ENCODE measurements at regions not wholly inside any gene's neighbourhood (a gene's known extent, or its start where the extent isn't known, plus 50 kb on each side); places are given as distances from the start of the nearest gene placed in this dataset.

- Histone ChIP-seq H3K9me3 (ENCODE audit: control insufficient read depth in 2 of 3, insufficient read depth in 1 of 3, low read length in 3 of 3) (no peaks in the 10 kb centered on the region), H3K9ac (ENCODE audit: low read length in 3 of 3) (no peak overlapping the region), H3K4me3 (ENCODE audit: low read length in 3 of 3) (no peak overlapping the region), H3K36me3 (ENCODE audit: control insufficient read depth in 2 of 3, insufficient read depth in 3 of 3, low read length in 3 of 3) (no peaks in the 10 kb centered on the region), H3K27me3 (ENCODE audit: control insufficient read depth, insufficient read depth, low read length) (no peaks in the 10 kb centered on the region), H3K4me1 (ENCODE audit: control insufficient read depth in 2 of 3, insufficient read depth in 2 of 3, low read depth in 1 of 3, low read length in 3 of 3) (no peaks in the 10 kb centered on the region), H3K27ac (ENCODE audit: low read depth in 2 of 2, low read length in 2 of 2) (no peak overlapping the region)
- no peak for TF ChIP-seq CTCF (IDR thresholded peaks at IDR 0.05; ENCODE audit: borderline replicate concordance, extremely low read depth, insufficient read depth)
- FAIRE-seq (no peak), DNase-seq (no peak)
- intact Hi-C loops (cut with DNase I): no loop called here
Observed at GRCh38 chr2:176612736-176613135, 343.5 kb downstream of the MTX2 start.

GRCh38 chr2:176613323-176613987, 344.2 kb downstream of the MTX2 start:
- intact Hi-C loops (cut with DNase I): no loop called here
- H3K27me3 ChIP-seq (ENCODE audit: control insufficient read depth, insufficient read depth, low read length): no peaks in the 10 kb centered on the region
- FAIRE-seq (no peak), DNase-seq (peak in 1 of 5 donors; percentile 50)
- no peak overlapping the region for H3K9ac ChIP-seq (ENCODE audit: low read length in 3 of 3)
- no peak for TF ChIP-seq CTCF (IDR thresholded peaks at IDR 0.05; ENCODE audit: borderline replicate concordance, extremely low read depth, insufficient read depth)
- H3K4me1 ChIP-seq (ENCODE audit: control insufficient read depth in 2 of 3, insufficient read depth in 2 of 3, low read depth in 1 of 3, low read length in 3 of 3): no peaks in the 10 kb centered on the region
- H3K36me3 ChIP-seq (ENCODE audit: control insufficient read depth in 2 of 3, insufficient read depth in 3 of 3, low read length in 3 of 3): no peaks in the 10 kb centered on the region
- H3K9me3 ChIP-seq (ENCODE audit: control insufficient read depth in 2 of 3, insufficient read depth in 1 of 3, low read length in 3 of 3): no peaks in the 10 kb centered on the region
- no peak overlapping the region for H3K27ac ChIP-seq (ENCODE audit: low read depth in 2 of 2, low read length in 2 of 2)
- H3K4me3 ChIP-seq (ENCODE audit: low read length in 3 of 3): no peak overlapping the region

- no peak for DNase-seq
- no peak for FAIRE-seq
- Histone ChIP-seq H3K4me3 (ENCODE audit: low read length in 3 of 3) (no peak overlapping the region), H3K4me1 (ENCODE audit: control insufficient read depth in 2 of 3, insufficient read depth in 2 of 3, low read depth in 1 of 3, low read length in 3 of 3) (no peaks in the 10 kb centered on the region), H3K9ac (ENCODE audit: low read length in 3 of 3) (no peak overlapping the region), H3K9me3 (ENCODE audit: control insufficient read depth in 2 of 3, insufficient read depth in 1 of 3, low read length in 3 of 3) (no peaks in the 10 kb centered on the region), H3K27me3 (ENCODE audit: control insufficient read depth, insufficient read depth, low read length) (no peaks in the 10 kb centered on the region), H3K27ac (ENCODE audit: low read depth in 2 of 2, low read length in 2 of 2) (no peak overlapping the region), H3K36me3 (ENCODE audit: control insufficient read depth in 2 of 3, insufficient read depth in 3 of 3, low read length in 3 of 3) (no peaks in the 10 kb centered on the region)
- intact Hi-C loops (cut with DNase I): no loop called here
- no peak for TF ChIP-seq CTCF (IDR thresholded peaks at IDR 0.05; ENCODE audit: borderline replicate concordance, extremely low read depth, insufficient read depth)
Observed at GRCh38 chr2:176614049-176614448, 344.8 kb downstream of the MTX2 start.

- Histone ChIP-seq H3K27ac (ENCODE audit: low read depth in 2 of 2, low read length in 2 of 2) (no peak overlapping the region), H3K4me1 (ENCODE audit: control insufficient read depth in 2 of 3, insufficient read depth in 2 of 3, low read depth in 1 of 3, low read length in 3 of 3) (no peaks in the 10 kb centered on the region), H3K9ac (ENCODE audit: low read length in 3 of 3) (no peak overlapping the region), H3K36me3 (ENCODE audit: control insufficient read depth in 2 of 3, insufficient read depth in 3 of 3, low read length in 3 of 3) (no peaks in the 10 kb centered on the region), H3K4me3 (ENCODE audit: low read length in 3 of 3) (no peak overlapping the region), H3K27me3 (ENCODE audit: control insufficient read depth, insufficient read depth, low read length) (no peaks in the 10 kb centered on the region), H3K9me3 (ENCODE audit: control insufficient read depth in 2 of 3, insufficient read depth in 1 of 3, low read length in 3 of 3) (no peaks in the 10 kb centered on the region)
- FAIRE-seq: no peak
- TF ChIP-seq CTCF (IDR thresholded peaks at IDR 0.05; ENCODE audit: borderline replicate concordance, extremely low read depth, insufficient read depth): no peak
- DNase-seq: no peak
- intact Hi-C loops (cut with DNase I): no loop called here
Observed at GRCh38 chr2:176614930-176615329, 345.7 kb downstream of the MTX2 start.
